Fibroblast of skin of left biceps (primary cell): ENCODE measurements at regions not wholly inside any gene's neighbourhood (a gene's known extent, or its start where the extent isn't known, plus 50 kb on each side); places are given as distances from the start of the nearest gene placed in this dataset.
"Not testable (repeated sequence)": the region's sequence is repeated elsewhere in the genome, so short reads cannot be mapped to it uniquely, and the experiment has no call there.

Source experiments
- DNase-seq, 2 experiments: peaks; one replicate each; pipeline ENCODE4 v3.0.0-alpha.2; 2013; ENCODE audit warnings: low read depth in 2 of 2

DNA sequence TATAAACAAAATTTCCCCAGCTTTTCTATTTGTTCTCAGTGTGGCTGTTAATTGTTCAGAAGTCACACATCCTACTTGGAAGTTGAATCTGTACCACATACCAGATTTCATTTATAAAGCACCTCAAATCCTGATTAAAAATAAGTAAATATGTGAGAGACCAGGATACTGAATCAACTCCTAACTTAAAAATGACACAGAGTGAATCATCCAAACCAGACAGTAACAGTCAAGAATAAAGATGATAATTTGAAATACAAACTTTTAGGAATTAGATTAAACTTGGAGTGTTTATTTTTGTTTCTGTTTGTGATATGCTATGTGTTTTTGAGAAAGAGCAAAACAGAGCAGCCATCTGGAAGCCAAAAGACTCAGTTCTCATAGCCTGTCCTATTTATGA is 633.2 kb upstream of the RORB start:
- DNase-seq = no peak

DNA sequence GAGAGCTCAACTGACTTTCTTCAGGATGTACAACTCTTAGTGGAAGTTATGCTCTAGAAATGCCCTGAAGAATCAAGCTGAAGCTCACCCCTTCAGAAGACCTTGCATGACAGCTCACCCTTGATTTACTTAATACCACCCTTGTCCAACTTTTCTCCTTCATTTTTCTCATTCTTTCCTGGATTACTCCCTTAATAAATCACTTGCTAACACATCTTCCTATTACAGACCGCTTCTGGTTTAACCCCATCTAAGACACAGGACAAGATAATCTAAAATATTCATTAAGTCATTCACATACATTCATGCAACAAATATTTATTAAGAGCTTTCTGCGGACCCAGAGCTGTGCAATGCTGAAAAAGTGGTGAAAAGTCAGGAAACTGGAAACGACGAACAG is 630.7 kb upstream of the RORB start:
- DNase-seq = no peak

DNA sequence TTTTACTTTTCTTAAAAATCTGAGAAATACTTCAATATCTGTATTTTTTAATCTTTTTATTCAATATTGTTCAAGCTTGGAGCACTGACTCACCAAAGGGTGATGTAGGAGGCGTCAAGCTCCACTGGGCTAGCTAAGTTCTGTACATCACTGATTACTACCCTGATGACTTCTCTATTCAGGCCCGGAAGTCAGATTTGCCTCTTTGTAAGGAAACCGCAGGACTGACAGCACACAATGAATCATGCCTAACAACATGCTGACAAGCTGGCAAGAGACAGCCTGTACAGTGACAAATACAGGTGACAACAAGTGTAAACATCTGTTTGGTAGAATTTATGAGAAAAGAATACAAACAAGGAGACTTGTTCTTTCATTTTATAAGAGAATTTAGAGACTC is 627.9 kb upstream of the RORB start:
- no peak for DNase-seq

DNA sequence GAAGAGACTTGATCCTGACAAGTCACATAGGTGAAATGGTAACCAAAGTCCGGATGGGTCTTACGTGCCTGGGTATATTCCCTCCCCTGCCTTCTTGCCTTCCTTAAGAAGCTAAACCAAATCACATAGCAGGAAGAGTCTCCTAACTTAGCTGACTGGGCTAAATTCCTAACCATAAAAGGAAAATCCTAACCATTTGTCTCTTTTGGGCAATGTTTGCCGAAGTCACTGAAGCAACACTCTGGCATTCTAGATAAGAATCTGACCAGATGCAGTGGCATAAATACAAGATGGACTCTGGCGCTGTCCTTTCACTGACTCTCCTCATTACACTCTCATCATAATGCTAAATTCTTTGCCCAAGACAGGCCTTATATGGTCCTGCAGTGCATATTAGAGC is 625.5 kb upstream of the RORB start:
- no peak for DNase-seq

DNA sequence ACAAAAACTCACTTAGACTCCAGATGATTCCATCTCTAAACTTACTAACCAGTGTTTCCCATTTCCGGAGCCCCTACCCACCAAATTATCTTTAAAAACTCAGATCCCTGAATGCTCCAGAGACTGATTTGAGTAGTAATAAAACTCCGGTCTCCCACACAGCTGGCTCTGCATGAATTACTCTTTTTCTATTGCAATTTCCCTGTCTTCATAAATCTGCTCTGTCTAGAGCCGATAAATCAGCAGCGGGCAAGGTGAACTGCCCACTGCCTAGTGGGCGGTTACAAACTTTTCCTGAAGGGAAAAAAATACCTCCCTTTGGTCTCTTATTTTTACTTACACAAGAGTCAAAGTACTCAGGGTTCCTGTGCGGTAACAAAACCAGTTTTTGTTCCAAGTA is 624.4 kb upstream of the RORB start:
- no peak for DNase-seq

DNA sequence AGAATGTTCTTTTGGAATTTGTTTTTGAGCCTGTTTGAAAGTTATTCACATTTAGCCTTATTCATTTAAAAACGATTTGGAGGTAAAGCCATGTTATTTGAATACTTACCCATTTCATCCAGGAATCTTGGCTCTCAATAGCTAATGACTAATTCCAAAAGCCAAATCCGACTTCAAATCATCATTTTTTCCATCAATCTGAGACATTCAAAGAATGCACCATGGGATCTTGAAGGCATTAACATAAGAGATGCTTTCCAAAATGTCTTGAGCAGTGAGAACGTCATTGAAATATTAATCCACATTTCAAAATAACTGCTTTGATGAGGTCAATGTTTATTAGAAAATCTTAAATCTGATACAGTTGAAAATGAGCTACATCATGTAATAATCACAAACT is 617.0 kb upstream of the RORB start:
- DNase-seq = no peak

DNA sequence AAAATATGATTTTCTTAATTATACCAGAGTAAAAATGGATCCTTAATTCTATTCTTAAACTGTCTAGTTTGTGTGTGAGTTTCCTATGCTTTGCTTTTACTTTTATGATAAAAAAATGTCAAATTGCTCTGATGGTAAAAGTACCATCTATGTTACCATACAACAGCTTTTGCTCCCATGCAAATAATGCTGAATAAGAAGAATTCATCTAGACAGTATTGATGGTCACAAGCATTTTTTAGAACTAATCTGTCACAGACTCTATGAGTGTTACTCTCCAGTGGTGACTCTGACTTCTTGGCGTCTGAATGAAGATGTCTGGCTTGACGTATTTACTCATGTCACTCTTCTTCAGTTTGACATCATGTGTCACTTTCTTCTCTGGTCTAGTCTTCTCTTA is 608.1 kb upstream of the RORB start:
- DNase-seq = no peak

DNA sequence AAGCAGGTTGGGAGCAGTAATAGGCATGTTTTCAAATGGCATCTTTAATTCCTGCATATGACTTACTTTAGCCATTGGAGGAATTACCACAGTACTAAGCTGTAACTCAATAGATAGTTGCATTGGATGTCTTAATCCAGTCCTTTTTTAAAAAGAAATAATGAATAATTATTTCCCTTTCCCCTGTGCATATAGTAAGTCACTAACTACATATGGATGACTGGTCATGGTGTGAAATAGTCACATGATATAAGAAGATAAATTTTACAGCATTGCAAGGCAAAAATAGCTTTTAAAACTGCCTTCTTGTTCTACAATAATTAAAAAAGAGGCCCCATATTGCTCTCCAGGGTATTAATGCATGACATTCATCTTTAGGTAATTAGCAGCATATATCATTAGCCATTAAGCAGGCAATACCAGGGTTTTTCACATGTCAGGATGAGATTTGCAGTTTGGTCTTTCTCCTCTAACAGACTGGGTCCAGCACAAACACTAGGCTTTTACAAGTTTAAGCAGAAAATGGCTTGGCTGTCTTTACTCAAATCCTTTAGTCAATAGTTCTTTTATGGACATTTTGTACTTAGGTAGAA is 606.4 kb upstream of the RORB start:
- DNase-seq = no peak

DNA sequence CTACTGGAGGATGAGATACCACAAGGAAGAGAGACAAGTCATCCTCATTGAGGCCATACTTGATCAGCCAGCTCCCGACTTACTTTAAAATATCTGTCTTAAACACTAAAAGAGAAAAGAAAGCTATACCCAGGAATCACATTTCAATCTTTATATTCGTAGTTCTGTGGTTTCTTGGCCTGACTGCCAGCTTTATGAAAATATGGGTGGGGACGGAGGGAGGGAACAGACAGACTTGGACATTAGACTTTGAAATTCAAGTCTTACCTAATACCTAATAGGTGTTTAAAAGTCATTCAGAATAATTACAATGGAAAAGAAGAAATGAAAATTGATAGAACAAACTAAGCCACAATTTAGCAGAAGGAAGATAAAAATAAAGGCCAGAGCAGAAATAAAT is 604.8 kb upstream of the RORB start:
- no peak for DNase-seq

DNA sequence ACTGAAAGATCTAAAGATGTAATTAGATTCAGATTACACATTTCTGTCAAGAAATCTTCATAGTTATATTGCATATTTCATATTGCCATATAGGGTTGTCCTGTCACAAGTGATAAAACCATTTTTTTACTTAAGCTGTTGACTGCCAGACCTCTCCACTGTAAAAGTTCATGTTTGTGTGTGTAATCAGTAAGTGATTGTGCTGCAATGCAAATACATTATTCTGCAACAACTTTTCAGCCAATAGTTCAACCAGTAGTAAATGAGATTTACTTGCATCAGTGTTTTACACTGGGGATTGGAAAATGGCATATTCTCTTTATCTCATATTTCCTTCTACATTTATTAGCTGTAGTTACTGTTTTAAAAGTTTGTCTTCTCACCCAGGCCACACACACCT is 603.9 kb upstream of the RORB start:
- no peak for DNase-seq

DNA sequence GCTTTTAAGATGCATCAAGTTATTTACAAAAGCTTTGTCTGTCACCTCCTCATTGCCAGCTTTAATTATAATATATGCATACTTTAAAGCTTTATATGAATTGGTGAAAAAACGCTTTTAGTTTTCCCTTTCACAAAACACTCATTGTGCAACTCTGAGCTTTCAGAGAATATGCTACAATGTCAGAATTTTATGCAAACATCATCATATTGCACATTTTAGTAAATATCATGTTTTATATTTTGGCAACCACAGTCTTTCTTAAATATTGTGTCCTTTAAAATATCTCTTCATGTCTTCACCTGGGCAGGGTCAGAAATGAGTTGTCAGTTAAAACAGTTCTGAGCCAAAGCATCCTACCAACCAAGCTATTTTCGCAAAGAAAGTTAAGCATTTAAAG is 601.1 kb upstream of the RORB start:
- no peak for DNase-seq

DNA sequence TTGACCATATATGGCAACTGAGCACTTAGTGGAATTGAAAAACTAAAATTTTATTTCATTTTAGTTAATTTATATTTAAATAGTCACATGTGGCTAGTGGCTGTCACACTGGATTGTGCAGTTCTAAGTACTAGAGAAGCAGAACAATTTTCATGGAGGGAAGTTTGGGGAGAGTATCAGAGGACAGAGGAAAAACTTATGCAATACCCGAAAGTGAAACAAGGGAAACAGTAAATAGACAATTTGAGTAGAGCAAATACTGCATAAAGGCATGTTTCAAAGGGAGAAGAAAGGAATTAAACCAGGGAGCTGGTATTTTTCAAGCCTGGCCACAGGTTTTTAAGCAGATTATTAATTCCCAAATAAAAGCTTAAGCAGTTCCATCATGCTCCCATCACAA is 590.5 kb upstream of the RORB start:
- no peak for DNase-seq

DNA sequence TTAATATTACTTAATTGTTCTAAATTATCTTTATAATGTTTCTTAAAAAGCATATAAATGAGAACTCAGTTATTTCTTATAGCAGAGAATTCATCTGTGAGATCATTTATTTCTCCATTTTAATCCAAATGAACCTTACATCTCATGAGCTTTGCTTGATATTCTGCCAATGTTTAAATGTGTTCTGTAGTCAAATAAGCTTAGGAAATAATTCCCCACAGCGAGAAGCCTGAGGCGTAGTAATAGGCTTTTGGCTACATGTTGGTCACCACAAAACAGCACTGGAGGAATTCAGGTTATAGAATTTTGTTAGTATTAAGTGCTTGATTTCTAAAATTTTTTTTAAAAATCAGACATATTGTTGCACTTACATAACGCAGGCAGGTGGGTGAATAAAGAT is 585.3 kb upstream of the RORB start:
- DNase-seq = no peak

DNA sequence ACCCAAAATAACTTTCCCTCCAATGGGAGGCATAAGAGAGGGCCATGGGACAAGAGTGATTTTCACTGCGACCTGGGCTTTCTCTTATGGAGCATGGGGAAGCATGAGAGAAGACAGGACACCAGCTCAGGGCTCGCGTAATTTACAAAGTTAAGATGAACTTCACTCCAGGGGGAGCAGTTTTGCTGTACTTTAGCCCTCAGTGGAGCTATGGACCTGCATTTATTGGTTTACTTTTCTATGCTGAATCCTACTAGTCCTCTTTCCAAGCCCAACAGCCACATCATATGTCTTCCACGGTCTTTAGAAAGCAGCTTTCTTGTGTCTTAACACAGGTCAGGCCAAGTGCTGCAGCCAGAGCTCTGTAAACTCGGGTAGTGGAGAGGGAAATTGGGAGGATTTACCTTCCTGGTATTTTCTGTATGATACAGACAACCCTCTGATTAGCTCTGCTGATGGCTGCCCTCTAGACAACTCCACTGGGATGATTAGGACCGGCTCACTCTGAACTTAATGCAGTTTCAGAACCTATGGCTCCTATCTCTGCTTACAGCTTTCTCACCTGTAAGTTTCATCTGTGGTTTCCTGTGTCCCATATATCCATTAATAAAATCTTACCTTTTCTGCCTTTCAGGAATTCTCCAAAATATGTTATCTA is 581.0 kb upstream of the RORB start:
- no peak for DNase-seq

DNA sequence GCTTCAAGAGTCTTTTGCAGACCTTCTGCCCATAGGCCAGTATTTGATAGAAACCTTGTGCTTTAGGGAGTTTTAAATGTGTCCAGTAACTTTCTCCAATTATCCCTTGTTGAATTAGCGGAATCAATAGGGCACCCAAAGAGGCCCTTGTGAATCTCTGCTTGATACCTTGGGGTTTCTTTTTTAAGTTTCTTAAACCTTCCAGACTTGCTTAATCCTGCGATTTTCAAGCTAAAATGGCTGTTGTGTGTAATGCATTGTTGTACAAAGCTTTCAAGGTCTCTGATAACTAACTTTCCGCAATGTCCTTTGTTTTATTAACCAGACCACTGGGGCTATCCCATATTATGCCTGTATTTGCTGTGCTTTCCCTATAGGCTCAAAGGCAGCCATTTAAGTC is 577.4 kb upstream of the RORB start:
- DNase-seq = no peak

DNA sequence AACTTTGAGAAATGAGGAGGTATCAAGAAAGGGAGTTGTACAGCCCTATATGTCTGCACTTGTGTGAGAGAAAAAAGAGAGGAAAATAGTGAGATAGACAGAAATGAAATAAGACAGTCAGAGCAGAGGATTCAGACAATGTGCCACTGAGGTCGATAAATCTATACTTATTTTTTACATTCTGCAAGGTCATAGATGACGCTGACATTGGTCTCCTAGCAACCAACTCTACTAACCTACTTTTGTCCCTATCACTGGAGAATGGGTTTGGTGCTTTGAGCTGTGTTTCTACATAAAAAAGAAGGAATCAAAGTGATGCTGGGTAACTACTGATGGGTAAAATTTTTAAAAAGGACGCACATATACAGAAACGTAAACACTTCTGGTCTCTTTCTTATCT is 573.3 kb upstream of the RORB start:
- DNase-seq = no peak

DNA sequence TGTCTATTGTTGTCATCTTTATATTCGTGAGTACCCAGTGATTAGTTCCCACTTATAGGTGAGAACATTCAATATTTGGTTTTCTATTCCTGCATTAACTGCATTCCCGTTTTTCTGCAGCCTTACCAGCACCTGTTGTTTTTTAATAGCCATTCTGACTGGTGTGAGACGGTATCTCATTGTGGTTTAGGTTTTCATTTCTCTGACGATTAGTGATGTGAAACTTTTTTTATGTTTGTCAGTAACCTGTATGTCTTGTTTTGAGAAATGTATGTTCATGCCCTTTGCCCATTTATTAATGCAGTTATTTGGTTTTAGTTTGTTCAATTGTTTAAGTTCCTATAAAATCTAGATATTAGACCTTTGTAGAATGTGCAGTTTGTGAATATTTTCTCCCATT is 546.0 kb upstream of the RORB start:
- DNase-seq = no peak

DNA sequence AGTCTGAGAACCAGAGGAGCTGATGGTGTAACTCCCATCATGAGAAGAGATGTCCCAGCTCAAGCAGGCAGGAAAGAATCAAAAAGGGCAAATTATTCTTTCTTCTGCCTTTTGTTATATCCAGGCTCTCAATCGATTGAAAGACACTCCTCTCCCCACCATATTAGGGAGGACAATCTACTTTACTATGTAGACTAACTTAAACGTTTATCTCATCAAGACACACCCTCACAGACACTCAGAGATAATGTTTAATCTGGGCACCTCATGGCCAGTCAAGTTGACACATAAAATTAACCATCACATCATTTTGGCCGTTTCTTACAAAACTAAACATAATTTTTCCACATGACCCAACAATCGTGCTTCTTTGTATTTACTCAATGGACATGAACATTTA is 534.3 kb upstream of the RORB start:
- no peak for DNase-seq

DNA sequence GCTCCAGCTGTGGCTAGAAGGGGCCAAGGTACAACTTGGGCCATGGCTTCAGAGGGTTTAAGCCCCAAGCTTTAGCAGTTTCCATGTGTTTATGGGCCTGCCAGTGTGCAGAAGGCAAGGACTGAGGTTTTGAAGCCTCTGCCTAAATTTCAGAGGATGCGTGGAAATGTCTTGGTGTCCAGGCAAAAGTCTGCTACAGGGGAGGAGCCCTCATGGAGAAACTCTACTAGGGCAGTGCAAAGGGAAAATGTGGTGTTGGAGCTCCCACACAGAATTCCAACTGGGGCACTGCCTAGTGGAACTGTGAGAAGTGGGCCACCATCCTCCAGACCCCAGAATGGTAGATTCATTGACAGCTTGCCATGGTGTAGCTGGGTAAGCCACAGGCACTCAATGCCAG is 527.2 kb upstream of the RORB start:
- no peak for DNase-seq

DNA sequence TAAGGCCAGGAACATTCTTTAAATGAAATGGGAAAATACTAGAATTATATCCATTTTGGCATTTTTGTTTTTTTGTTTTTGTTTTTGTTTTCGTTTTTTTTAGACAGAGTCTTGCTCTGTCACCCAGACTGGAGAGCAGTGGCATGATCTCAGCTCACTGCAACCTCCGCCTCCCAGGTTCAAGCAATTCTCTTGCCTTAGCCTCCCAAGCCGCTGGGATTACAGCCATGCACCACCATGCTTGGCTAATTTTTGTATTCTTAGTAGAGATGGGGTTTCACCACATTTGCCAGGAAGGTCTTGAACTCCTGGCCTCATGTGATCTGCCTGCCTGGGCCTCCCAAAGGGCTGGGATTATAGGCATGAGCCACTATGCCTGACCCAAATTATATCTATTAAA is 520.7 kb upstream of the RORB start:
- not testable (repeated sequence) for DNase-seq

DNA sequence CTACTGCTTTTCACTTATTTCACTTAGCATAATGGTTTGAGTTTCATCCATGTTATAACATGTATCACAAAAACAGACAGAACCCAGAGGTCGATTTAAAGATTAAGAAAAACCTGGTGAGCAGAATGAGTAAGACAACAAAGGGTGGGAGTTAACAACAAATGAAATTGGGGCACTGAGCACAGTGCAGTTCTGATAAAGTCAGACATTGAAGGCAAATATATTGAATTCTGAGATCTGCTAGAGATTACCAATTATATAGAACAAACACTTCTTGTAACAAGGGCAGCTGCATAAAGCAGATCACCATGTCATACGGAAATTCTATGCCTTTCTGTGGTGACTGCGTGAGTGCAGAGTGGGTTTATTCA is 517.3 kb upstream of the RORB start:
- no peak for DNase-seq

DNA sequence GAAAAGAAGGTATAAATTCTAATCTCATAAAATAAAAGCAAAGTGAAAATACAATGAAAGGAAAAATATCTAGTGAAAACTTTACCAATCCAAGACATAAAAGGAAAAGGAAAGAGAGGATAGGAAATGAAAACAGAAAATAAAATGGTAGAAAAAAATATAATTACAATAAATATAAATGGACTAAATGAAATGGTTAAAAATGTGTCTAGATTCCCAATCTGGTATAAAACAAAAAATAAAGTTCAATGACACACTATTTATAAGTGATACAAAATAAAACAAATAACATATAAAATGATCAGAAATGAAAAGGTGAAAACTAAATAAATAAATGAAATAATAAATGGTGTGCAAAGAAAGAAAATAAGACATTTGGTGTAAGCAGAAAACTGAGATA is 516.4 kb upstream of the RORB start:
- DNase-seq = no peak

DNA sequence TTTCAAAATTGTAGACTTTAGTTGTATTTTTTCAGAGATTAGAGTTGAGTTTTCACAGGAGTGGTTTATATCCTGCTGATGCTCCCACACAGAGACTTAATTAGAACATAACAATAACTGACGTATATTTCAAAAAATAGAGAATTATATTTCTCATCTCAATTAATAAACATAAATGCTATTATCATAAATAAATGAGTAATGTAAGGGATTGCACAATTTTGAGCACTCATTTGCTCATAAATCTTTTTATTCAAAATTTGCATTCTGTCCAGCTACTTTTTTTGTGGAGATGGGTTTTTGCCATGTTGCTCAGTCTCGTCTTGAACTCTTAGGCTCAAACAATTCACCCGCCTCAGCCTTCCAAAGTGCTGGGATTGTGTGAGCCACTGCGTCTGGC is 515.7 kb upstream of the RORB start:
- DNase-seq = no peak

DNA sequence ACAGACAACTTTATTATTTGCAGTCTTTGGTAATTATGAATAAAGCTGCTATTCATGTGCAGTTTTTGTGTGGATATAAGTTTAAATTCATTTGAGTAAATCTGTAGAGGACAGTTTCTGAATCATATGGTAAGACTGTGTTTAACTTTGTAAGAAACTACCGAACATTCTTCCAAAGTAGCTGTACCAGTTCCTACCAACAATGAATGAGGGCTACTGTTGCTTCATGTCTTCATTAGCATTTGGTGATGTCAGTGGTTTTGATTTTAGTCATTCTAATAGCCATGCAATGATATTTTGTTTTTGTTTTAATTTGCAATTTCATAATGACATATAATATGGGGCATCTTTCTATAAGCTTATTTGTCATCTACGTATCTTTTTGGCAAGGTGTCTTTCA is 501.3 kb upstream of the RORB start:
- DNase-seq = no peak
